ENCODE measurements at regions not wholly inside any gene's neighbourhood (a gene's known extent, or its start where the extent isn't known, plus 50 kb on each side); places are given as distances from the start of the nearest gene placed in this dataset.
"Not testable (repeated sequence)": the region's sequence is repeated elsewhere in the genome, so short reads cannot be mapped to it uniquely, and the experiment has no call there.

GRCh38 chrX:43239356-43239755 lies 416.7 kb upstream of the MAOA start:
- DNase-seq = no peak

GRCh38 chrX:43255596-43255995 lies 400.5 kb upstream of the MAOA start:
- DNase-seq = no peak

- no peak for DNase-seq
These were observed 389.6 kb upstream of the MAOA start for GRCh38 chrX:43266487-43266886.

- DNase-seq = no peak
These were observed 388.4 kb upstream of the MAOA start for GRCh38 chrX:43267652-43268051.

- DNase-seq = no peak
These were observed 386.9 kb upstream of the MAOA start for GRCh38 chrX:43269201-43269600.

- DNase-seq = no peak
These were observed 378.2 kb upstream of the MAOA start for GRCh38 chrX:43277879-43278278.

- no peak for DNase-seq
These were observed 377.7 kb upstream of the MAOA start for GRCh38 chrX:43278440-43278839.

- DNase-seq = no peak
These were observed 376.7 kb upstream of the MAOA start for GRCh38 chrX:43279341-43279808.

- DNase-seq = no peak
These were observed 372.9 kb upstream of the MAOA start for GRCh38 chrX:43283187-43283586.

- DNase-seq = not testable (repeated sequence)
These were observed 344.5 kb upstream of the MAOA start for GRCh38 chrX:43311625-43312024.

GRCh38 chrX:43313035-43313434 lies 343.1 kb upstream of the MAOA start:
- no peak for DNase-seq

GRCh38 chrX:43314525-43314924 lies 341.6 kb upstream of the MAOA start:
- DNase-seq = no peak

- DNase-seq = no peak
These were observed 340.5 kb upstream of the MAOA start for GRCh38 chrX:43315622-43316021.

- DNase-seq = no peak
These were observed 340.0 kb upstream of the MAOA start for GRCh38 chrX:43316146-43316545.

GRCh38 chrX:43317378-43317777 lies 338.7 kb upstream of the MAOA start:
- no peak for DNase-seq

GRCh38 chrX:43328358-43328946 lies 327.6 kb upstream of the MAOA start:
- no peak for DNase-seq

GRCh38 chrX:43333543-43333942 lies 322.6 kb upstream of the MAOA start:
- no peak for DNase-seq

GRCh38 chrX:43345166-43345565 lies 310.9 kb upstream of the MAOA start:
- DNase-seq = no peak

GRCh38 chrX:43349363-43349762 lies 306.7 kb upstream of the MAOA start:
- DNase-seq = no peak

GRCh38 chrX:43350935-43351334 lies 305.2 kb upstream of the MAOA start:
- DNase-seq = no peak

- DNase-seq = no peak
These were observed 298.4 kb upstream of the MAOA start for GRCh38 chrX:43357741-43358140.

GRCh38 chrX:43373032-43373431 lies 283.1 kb upstream of the MAOA start:
- no peak for DNase-seq

GRCh38 chrX:43375136-43375535 lies 281.0 kb upstream of the MAOA start:
- no peak for DNase-seq

- DNase-seq = no peak
These were observed 275.4 kb upstream of the MAOA start for GRCh38 chrX:43380704-43381103.

- no peak for DNase-seq
These were observed 269.2 kb upstream of the MAOA start for GRCh38 chrX:43386875-43387274.

GRCh38 chrX:43405191-43405590 lies 250.9 kb upstream of the MAOA start:
- DNase-seq = no peak

Data from NK-92 treated with Interleukin-12 subunit alpha and Interleukin-12 subunit beta, amount 100 ng/mL, for 24 hours (cell line).